COLO829 (cell line): ENCODE measurements at regions not wholly inside any gene's neighbourhood (a gene's known extent, or its start where the extent isn't known, plus 50 kb on each side); places are given as distances from the start of the nearest gene placed in this dataset.

ENCODE experiments used
- DNase-seq: peaks from one replicate; pipeline ENCODE4 v3.0.0; 2012; ENCODE audit warnings: low spot score

DNA sequence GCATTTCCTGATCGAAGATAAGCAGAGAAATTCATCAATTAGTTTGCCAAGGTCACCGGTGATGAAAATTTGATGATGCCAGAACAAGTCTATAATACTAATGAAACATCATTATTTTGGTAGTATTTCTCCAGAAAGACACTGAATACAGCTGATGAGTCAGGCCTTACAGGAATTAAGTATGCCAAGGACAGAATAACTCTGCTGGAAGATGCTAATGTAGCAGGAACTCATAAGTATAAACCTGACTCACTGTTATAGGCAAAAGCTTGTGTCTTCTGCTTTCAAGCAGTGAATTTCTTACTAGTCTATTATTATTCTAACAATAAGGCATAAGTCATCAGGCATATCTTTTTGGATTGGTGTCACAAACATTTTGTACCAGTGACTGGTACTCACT, 1825.1 kb upstream of the IGFBP7 start:
- DNase-seq = peak; percentile 2

DNA sequence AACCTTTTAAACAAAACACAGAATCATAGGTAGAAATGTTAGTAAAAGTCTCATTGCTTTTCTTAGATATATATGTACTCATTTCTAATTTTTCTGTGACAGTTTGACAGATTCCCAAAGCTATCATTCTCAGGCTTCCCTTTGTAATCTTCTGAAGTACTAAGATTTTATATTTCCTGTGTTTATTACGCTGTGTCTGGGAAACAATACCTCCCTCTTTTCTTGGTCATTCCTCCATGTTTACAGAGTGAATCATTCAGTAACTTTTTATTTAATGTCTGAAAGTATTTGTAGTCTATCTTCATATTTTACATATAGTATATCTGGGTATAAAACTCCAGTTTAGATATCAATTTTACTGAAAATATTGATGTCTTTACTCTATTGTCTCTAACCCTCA, 1826.3 kb upstream of the IGFBP7 start:
- peak; percentile 6 for DNase-seq

DNA sequence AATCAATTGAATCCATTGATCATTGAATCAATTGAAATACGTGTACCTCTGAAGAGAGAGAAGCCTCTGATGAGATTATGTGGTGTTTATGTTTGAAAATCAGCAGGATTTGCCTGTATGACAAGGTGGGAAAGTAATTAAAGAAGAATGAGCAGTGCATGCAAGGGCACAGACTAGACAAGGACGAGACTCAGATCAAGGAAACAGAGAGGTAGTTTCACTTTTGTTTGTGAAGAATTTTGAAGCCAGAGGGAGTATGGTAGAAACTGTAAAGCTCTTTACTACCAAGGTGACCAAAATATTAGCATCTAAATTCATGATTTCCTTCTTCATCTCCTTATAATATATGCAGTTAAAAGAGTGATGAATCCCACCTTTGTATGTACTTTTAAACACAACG, 1830.0 kb upstream of the IGFBP7 start:
- DNase-seq = no peak

DNA sequence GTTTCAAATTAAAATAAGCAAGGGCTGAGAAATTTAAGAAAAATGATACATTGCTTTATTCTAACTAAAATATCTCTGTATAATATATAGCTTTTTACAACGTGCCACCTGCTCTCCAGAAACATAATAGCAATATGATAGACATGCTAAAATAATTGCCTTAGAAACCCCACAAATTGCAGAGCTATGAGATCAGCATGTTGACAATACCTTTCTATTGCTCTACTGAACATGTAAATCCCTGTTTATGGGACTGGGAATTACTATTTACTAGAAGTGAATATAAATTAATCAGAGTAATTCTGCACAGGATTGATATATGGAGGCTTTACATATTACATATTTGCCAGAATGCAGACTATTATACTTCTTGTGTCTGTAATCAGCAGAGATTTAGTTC, 1831.1 kb upstream of the IGFBP7 start:
- no peak for DNase-seq

DNA sequence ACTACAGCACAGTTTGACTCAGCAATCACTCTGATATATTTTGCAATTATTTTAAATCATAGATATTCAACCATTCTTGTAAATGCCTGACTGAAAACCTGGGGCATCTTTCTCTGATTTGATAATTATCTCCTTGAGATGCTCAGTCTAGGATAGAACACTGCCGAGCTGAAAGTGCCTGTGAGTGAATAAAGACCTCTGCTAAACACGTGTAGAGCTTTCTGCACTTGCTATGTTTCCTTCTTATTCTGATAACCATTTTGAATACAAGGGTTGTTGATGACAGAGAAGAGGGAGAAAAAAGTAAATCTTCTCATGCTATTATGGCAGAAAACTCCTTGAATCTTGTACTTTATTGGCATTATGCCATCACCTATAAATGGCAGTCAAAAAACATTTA, 1843.4 kb upstream of the IGFBP7 start:
- no peak for DNase-seq

DNA sequence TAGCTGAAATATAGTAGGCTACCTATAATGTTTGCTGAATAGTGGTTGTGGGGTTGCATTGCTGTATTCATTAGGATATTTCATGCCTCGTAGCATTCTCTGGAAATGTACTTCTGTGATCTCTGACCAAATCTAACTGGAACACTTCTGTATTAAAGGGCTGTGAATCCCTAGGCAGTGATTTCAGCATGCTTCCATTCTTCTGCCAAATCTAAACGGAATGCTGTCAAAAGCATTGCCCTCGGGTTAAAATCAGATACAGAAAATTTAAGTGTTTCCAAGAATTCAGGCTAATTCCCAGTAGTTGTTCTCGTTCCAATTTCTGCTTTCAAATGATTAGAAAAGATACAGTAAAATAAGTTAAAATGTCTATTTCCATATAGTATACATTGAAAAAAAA, 1847.5 kb upstream of the IGFBP7 start:
- DNase-seq = no peak

DNA sequence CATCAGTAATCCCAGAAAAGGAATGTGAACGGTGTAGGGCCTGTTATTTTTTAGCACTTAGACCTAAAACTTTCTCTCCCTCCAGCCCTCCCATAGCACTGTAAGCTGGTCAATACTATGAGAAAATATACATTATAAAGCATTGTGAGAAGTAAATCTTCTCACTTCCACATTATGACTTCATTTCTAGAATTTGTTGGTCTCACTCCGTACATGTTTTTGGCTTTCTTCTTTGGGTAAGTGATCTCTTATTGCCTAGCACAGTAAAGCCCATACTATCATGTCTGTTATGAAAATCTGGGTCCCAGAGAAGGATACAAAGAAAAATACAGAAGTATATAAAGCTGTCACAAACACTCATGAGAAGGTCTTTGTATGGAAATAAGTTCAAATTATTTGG, 1851.1 kb upstream of the IGFBP7 start:
- no peak for DNase-seq

DNA sequence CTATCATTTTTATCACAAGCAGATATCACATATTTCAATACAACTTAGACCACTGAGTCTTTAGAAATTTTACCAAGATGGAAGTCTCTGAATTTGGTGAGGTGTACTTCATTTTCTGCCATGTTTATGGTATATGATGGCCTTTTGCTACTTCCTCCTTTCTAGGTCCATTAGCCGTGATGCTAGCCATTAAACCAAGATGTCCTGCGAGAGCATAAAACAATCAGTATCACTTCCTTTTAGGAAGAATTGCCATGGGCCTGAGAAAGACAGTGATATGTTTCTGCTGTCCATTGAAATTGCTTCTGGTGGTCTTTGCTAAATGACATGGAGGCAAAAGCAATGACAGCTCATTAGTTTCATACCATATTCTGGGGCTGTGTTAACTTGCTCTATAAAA, 1851.7 kb upstream of the IGFBP7 start:
- no peak for DNase-seq

DNA sequence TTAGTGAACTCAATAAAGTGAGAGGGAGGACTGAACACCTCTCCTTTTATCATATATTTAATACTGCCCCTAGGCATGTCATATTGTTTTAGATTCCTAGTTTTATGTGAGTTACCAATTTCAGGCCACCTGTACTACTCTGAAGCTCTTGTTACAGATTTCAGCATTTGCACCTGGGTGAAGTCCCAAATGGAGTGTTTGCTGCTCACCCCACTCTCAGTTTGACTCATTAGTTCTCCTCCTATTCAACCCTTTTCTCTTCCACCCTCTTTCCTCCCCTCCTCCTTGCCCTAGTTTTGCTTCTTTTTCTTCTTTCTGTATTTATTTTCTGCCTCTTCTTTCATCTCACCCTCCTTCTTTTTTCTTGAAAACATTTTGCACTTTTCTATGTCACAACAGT, 1852.2 kb upstream of the IGFBP7 start:
- no peak for DNase-seq

DNA sequence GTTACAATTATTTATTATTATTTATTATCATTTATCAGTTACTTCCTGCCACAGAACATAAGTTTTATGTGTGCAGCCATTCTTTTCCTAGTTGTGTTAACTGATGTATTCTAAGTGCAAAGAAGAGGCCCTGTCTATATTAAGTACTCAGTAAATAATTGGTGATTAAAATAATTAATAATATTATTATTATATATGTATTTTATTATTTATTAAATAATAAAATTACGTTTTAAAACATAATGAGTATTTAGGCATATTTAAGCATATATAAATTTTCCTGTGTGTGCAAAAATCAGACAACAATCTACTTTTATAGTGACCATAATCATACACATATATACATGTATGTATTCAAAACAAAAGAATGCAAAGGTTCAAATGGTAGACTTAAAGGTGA, 1871.6 kb upstream of the IGFBP7 start:
- no peak for DNase-seq

DNA sequence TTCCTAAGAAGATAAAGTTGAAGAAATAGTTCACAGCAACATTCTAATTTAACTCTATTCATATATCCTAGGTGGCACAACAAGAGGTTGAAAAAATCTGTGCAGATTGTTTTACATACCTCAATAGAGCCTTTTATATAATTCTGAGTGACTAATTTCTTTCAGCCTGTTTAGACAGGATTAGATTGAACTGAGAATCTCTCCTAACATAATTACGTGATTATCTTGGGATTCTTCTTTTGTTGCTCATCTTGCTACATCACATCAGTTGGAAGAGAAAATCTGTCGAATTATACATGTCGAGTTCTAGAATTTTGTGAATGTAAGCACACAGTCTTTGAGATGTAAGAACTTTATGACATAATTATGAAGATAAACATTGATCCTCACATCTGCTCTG, 1873.7 kb upstream of the IGFBP7 start:
- peak; percentile 66 for DNase-seq

DNA sequence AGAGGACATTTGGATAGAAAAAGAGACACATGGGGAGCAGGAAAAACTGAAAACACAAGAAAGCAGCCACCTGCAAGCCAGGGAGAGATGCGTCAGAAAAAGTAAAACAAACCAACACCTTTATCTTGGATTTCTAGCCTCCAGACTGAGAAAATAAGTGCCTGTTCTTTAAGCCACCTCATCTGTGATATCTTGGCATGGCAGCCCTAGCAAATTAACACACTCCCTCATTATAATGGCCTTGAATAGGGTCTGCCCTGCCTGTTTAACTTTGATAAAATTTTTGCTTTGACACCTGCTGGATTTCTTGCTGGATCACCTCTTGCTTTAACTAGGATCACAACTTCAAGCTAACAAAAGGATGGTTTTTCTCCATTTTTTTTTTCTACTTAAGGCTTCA, 1892.0 kb upstream of the IGFBP7 start:
- no peak for DNase-seq

DNA sequence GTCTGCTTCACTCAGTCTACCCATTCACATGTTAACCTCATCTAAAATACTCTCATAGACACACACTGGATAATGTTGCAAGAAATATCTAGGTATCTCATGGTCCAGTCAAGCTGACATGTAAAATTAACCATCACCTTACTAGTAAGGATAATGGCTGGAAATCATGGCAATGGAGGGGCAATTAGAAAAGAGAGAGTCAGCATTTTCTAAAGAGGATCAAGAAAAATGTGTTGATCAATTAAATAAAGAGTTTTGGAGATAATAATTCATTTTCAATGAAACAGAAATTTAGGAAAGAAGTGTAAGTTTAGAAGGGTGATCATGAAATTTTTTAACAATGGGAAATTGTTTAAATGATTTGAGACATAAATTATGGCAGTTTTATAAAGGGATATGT, 1914.1 kb upstream of the IGFBP7 start:
- no peak for DNase-seq

DNA sequence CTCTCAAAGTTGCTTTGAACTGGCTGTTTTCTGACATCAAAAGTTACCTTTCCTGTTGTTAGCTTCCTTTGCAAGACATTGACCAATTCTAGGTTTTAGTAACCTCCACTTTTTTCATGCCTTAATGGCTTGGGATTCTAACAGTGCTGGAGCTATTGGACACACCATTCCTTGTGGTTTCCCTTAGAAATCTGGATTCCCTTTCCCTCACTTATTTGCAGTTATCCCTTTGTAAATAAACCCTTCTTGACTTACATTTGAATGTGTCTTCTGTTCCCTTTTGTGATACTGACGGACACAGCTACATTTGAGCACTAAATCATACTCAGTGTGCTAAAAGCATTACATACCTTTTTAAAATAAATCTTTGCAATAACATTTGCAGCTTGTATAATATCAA, 1927.6 kb upstream of the IGFBP7 start:
- DNase-seq = no peak

DNA sequence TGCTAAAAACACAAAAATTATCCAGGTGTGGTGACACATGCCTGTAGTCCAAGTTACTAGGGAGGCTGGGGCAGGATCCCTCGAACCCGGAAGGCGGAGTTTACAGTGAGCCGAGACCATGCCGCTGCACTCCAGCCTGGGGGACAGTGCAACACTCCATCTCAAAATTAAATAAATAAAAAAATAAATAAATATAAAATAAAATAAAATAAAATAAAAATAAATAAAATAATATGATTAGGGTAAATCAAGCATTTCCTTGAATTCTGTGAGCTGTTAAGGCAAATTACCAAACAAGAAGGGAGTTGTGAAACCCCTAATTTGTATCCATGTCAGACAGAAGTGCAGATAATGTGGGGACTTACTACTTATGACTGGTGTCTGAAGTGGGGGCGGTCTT, 1928.9 kb upstream of the IGFBP7 start:
- no peak for DNase-seq

DNA sequence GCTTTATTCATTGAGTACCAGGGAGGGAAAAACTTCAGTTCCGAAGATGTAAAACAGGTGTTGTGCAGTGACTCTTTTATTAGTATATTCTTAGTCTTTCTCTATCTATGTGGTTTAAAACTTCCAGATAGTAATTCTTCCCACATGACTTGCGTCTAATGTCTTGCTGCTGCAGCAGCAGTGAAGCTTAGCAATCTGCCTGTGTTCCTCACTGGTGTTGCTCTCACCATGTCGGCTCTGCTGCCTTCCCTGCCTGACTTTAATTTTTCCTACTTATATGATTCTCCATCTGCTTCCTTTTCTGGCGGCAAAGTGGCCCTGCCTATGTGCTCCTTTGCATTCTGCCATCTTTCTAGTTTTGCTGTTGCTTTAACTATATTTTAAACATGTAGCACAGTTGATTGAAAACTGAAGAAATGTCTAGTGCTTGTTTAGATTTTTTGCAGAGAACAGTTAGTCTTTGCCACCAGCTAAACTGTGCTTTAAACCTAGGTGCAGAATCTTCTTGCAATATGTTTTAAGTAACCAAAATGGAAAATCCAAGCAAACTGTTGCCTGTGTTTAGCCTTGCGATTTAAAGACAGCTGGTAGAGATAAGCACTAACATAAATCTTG, 1934.2 kb upstream of the IGFBP7 start:
- DNase-seq = no peak

DNA sequence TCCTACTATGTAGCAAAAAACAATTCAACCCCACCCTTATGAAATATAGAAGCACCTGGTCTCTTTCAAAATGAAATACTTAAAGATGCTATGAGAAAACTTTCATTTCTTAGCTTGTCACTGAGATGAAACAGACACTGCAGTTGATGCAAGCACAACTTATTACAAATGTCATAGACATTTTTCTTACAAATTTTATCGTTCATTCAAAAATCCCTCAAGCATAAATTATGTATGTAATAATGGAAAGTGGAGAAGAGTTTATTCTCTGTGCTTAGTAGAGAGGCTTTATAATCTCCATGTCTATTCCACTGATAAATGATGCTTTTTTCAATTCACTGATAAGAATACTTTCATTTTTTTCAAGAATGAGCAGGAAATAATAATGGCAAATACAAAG, 1943.9 kb upstream of the IGFBP7 start:
- DNase-seq = no peak

DNA sequence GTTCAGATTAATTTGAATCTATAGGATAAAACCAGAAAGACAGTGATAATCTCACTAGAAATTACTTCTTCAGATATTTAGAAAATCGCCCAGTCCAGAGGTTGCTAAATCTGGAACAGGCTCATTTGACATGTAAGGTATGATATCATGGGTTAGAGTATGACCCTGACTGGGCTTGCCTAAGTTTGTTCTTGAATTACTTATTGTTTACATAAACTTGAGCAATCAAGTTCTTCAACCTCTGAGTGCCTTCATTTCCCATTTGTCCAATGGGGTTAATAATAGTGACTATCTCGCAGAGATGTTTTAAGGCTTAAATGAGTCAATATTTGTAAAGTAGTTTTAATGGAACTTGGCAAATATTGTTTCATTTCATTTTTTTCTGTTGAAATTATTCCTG, 1947.6 kb upstream of the IGFBP7 start:
- no peak for DNase-seq

DNA sequence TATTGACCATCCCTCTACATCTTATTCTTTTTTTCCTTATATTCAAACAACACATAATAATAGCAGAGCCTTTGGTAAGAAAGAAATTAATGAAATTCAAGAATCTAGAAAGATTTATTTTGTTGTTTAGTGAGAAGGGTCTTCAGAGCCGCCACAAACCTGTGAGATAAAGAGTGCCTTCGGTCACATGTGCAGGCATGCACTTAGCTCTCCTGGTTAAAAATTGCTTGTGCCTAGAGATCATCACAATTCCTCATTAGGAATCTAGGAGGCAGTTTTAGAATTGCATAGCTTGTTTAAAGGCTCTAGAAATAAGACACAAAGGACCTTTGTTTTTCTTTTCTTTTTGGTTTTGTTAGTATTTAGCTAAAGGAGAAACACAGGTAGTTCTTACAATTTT, 1948.4 kb upstream of the IGFBP7 start:
- no peak for DNase-seq

DNA sequence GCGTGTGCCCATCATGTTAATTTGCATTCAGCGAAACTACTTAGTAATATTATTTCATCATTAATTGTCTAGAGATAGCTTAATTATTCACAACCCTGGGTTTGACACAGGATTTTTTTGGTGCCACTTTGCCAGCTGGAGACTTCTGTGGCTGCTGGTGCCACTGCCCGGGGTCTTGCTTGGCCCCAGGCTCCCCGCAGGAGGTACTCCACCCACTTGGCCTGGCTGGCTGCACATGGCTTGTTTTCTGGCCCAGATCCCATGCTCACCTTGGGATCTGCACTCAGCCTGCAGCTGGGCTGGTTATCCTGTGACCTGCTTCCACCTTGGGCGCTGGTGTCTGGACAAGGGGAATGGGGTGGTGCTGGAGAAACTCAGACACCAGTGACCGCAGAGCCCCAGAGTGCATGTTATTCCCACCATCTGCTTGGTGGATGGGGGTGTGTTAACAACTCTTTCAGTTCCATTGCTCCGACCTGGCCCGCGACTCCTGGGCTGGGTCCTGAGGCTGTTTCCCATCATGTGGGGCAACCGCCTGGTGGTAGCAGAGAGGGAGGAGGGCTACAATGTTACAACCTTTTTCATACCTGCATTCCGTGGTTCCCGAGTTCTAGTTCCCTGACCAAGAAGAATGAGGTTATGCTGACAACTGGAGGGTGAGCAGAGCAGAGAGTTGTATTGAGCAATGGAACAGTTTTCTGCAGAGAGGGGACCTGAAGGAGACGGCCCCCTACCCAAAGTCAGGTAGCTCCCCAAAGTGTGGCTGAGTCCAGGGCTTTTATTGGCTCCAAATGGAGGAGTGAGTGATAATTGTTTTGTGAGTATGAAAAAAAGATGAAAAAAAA, 1950.0 kb upstream of the IGFBP7 start:
- no peak for DNase-seq

DNA sequence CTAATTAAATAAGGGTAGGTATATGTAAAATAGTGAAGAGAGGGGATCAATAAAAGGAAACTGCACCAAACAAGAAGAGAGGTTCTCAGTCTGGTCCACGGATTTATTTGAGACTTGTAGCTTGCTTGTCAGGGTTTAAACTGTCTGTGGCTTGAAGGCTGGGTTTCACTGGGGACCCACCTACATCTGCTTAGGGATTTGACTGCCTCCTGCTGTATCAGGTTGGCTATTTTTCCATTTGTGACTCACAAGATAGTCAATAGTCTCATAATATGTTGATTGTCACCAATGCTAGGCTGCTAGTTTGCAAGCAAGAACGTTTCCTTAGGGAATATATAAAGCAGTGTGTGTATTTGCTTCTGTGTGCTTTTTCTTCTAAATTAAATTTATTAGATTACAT, 1950.7 kb upstream of the IGFBP7 start:
- DNase-seq = no peak

DNA sequence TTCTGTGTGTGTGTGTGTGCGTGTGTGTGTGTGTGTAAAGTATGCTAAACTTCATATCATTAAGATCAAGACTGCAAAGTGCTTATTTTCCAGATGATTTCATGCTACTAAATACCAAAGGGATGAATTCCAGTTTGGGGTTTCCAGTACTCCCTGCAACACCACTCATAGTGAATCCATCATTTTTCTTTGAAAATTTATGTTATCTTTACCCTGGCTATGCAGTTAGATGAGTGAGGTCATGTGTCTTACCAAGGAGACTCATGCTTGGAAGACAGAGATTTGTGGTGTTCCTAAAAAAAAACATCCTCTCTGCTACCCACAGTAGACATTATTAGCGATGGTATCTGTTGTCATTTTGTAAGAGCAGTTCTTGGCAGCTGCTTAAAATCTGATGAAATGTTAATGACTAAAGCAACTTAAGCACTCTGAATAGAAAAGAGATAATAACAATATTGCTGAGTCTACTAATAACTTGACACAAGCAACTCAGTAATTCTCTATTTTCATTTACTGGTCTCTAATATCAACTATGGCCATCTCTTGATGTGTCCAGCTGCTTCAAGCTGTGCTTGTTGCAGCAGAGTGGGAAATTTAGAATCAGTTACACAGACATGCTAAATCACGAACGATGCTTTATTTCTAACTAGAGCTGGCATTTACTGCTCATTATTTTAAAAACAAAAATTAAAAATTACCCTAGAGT, 1953.0 kb upstream of the IGFBP7 start:
- DNase-seq = no peak

DNA sequence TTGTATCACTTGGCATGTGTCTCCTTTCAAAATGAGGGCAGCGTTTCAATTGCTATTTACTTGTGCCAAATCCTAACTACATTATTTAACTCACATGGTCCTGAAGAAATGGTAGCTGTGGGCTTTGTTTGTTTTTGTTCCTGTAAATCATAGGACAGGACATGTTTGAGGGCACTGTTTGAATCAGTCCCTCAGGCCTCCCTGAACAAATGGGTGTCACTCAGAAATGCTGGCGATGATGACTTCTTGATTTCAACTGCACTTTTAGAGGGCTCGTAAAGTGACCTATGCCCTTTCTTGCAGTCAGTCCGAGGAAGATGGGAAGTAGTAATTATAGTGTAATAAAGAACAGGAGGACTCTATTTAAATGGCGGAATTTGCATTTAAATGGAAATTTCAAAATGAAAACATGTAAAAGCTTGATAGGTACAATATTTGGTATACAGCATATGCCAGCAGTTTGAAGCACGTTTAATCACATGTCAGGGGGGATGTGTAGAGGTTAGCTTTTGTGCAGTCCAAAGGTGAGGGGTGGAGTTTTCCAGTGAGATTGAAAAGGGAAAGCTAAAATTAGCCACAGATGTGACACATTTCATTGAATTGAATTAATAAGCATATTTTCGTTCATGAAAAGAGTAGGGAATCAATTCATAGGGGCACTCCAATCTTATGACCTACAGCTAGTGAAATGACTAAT, 1958.7 kb upstream of the IGFBP7 start:
- no peak for DNase-seq
